ENCODE measurements at regions not wholly inside any gene's neighbourhood (a gene's known extent, or its start where the extent isn't known, plus 50 kb on each side); places are given as distances from the start of the nearest gene placed in this dataset.

DNA sequence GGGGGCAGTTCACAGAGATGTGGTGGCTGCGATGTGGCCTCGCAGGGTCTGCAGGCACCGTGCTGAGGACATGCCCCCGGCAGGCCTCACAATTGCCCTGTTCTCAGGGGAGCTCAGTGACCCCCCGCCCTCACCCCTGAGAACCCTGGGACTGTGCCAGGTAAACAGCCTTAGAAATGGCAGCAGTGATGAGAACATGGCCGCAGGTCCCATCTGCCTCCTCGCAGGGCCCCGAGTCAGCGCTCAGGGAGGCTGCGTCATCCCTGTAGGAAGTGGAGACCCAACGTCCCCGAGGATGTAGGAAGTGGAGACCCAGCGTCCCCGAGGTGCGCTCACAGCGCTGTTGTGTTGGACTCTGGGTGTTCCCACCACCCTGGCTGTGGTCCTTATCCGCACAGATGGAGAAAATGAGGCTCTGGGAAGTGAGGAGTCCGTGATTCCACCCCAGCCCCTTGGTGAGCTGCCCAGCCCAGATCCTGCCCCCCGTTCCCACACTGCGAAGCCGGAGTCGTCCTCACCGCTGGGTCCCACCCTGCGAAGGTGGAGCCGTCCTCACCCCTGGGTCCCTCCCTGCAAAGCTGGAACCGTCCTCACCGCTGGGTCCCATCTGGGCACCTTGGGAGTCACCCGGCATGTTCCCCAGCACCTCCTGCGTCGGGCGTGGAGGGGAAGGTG, 1086.8 kb downstream of the BRD1 start:
- DNase-seq (ENCODE audit: low spot score) (no peak), FAIRE-seq (no peak)

DNA sequence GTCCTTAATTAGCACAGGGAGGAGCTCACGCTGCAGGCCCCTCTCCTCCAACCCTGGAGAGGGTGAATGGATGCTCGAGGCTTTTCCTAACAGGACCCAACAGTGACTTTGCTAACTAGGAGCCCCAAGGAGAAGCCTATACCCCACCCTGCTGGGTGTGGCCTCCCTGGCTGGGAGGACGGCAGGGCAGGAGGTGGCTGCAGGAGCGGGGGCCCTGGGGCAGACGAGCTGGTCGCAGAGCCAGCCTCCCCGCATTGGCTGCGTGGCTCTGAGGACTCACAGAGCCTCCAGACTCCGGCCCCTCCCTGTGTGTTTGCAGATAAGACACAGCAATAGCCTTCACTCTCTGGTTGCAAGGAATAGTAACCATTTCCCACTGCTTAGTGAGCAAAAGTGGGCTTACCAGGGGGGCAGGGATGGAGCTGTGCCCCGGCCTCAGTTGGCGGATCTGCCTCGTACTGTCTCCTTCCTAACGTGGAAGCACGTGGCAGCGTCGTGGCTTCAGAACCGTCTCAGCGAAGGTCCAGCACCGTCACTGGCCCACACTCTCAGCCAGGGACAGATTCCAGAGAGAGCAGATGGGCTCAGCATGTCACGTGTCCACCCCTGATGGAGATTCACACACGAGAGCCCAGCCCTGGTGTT, 1087.5 kb downstream of the BRD1 start:
- DNase-seq (ENCODE audit: low spot score) = no peak

DNA sequence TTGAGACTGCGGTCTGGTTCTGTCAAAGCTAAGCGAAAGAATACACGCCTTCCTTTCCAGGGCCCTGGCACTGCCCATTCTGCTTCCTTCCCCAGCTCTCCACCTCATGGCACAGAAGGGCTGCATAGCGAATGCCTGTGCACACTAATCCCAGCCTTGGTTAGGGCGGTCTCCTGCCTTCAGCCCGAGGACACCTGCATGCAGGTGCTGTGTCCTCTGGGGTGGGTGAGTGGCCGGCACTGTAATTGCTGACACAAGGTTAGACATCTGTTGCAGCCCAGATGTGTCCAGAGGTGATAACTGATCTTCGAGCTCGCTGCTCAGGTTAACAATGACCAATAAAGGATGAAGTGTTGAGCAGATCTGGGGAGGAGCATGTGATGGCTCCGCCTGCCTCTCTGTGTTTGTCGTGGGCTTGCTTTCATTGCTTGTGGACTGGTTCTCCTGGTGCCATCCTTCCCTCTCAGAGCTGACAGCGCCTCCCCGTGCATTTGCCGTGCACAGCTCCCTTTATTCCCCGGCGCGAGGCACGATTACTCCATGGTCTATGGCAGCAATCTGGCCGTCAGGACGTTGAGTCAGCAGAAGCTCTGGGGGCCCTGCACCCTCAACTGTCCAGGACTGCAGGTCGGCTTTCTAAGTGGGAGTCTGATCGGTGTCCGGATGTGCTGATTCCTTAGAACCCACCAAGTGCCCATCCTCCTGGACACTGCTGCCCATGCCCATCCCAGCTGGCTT, 1088.2 kb downstream of the BRD1 start:
- DNase-seq (ENCODE audit: low spot score) (no peak), FAIRE-seq (no peak)

More for the DNA sequence above, 1087.5 kb downstream of the BRD1 start:
- FAIRE-seq = no peak

DNA sequence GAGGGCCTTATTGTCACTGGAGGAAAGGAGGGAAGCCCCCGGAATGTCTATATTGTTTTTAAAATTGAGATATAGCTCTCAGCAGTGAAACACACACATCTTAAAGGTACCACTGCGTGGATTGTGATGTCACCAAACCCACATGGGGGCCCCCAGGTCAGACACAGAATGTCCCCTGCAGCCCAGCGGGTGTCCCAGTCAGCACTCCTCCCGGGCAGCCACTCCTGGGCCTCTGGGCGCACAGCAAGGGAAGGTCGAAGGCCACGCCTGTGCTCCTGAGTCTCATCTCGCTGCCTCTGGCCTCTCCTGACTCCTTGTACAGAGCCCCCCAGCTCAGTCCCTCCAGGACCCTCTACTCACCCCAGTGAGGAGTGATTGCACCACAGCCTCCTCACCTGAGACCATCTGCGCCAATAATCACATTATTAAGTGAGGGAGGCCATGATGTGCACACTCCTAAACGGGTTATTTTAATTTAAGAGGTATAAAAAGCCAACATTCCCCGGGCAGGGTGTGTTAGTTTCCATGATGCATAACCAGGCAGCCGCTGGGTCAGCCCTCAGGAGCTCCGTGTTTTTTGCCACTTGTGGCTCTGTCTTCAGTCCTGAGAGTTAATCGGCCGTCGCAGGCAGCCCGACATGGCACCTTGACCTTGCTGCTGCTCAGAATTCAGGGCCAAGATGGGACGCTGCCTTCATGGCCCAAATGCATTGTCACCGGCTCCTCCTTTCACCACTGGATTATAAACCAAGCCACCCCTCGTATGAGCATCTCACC, 1089.3 kb downstream of the BRD1 start:
- DNase-seq (ENCODE audit: low spot score) (no peak), FAIRE-seq (no peak)

DNA sequence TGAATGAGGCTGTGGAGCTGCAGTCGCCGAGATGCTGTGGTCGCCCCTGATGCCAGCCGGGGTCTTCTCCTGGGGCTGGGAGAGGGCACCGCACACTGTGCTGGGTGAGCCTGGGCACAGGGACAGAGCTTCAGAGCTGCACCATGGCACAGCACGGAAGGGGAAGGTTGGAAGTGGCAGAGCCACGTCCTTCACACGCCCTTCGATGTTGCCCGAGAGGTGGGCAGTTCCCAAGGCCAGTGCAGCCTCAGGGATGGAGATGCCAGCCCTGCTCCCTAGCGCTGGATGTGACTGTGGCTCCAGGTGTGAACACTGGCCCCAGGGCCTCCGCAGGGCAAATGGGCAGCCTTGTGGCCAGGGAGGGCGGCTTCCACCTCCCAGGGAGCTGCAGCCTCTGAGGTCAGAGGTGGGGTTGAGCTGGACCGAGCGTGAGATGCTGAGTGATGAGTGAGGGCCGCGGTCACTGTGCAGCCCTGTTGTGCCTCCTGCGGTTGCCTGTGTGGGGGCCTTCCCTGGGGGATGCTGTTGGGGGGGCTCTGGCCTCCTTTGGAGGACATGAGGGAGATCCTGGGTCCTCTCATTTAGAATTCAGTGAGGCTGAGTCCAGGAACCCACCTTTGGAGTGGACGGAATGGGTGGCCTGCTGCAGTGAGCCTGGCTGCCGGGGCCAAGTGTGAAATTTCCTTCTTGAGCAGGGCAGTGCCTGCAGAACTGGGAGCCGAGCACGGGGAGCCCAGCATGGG, 1090.0 kb downstream of the BRD1 start:
- FAIRE-seq = no peak
- DNase-seq (ENCODE audit: low spot score) = no peak

DNA sequence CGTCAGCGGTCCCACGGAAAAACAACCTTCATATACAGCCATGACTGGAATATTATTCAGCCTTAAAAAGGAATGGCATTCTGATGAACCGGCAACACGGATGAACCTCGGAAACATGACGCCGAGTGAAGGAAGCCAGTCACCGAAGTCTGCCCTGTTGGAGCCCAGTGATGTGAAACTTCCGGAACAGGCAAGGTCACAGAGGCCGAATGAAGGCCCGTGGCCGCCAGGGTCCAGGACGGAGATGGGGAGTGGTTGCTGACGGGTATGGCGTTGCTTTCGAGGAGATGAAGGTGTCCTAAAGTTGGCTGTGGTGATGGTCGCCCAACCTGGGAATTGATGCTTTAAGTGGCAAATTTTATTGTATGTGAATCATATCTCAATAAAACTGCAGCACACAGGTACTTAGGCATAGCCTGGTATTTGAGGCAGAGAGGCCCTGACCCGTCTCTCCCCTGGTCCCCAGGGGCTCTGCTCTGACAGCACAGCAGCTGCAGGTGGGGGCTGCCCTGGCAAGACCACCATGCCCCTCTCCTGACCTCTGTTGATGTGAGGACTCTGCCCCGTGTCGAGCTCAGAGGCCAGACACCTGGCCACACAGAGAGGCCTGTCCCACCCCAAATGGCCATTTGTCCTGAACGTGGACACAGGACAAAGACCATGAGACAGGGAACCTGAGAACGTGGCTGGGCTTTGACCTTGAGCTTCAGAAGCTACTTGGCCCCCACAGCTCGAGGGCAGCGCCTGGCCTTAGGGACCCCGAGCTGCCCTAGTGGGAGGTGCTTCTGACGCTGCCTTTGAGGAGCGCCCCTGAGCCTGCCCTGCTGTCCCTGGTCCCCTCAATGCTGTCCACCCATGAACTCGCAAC, 1090.8 kb downstream of the BRD1 start:
- DNase-seq (ENCODE audit: low spot score) = no peak
- FAIRE-seq = no peak

DNA sequence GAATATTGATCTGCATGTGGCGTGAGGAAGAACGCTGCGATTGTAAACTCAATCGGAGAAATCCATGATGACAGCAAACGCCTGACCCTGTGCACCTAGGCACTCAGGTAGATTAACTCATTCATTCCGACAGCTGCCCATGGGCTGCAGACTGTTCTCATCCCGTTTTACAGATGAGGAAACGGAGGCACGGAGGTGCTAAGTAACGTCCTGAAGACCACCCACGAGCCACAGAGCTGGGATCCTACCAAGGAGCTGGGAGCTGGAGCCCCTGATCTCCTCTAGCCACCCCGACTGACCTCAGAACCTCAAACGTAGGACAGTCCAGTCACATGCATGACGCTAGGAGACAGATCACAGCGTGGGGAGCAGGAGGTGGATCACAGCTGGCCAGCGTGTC, 1092.7 kb downstream of the BRD1 start:
- FAIRE-seq (no peak), DNase-seq (ENCODE audit: low spot score) (no peak)

DNA sequence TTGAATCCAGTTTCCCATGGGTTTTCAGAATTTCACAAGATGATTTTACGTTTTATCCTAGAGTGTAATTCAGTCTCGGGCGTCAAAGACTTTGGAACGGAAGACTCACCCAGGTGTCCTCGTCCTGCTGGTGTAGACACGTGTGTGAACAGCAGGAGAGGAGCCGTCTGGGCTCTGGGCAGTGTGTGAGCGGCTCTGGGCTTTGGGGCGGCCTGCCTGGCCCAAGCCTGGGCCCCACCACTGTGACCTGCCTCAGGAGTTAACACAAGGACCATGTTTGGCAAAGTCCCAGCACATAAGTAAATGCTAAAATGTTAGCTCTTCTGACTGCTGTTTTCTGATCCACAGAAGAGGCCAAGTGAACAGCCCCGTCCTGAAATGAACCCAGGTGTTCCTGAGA, 1093.3 kb downstream of the BRD1 start:
- FAIRE-seq (no peak), DNase-seq (ENCODE audit: low spot score) (no peak)

DNA sequence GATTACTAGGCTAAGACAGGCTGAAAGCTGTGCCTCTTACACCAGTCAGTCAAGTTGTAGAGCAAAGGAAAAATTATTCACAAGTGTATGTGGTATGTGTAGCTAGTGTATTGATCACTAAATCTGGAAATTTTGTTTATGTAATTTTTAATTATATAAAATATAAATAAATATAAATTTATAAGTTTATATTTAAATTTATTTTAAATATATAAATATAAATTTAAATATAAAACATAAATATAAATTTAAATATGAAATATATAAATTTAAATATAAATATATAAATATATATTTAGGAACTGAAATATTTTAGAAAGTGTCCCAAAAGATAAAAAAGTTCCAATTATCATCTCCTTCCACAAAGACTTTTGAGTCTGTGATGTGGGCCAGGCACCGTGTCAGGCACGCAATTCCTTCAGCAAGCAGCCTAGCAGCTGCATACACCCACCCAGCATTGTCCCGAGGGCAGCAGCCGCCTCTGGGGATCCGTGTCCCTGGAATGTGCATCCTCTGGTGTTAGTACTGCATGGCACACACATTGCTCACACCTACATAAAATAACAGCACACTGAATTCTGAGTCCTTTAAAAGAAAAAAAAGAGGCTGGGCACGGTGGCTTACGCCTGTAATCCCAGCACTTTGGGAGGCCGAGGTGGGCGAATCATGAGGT, 1098.0 kb downstream of the BRD1 start:
- no peak for FAIRE-seq

DNA sequence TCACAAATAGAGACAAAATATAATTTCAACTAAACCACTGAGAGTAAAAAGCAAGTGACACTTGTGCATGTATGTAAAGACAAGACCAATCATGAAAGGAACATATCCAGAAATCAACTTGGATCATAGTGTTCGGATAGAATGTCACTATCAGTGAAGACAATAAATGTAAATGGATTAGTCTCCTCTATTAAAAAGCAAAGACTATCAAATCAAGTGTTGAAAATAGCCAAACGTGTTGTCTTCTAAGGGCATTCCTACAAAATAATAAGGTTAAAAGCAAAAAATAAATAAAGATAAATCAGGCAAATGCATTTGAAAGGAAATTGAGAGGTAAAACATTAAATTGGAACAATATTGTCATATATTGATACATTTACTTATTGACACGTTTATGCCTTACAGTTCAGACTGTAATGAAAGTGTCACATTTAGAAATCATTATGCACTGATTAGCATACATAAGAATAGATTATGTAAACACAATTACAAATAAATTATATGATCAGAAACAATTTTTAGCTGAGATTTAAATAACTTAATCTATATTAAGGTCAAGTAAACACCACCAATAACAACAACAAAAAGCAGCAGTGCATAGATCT, 1100.1 kb downstream of the BRD1 start:
- FAIRE-seq (no peak), DNase-seq (ENCODE audit: low spot score) (no peak)

More for the DNA sequence above, 1098.0 kb downstream of the BRD1 start:
- DNase-seq (ENCODE audit: low spot score) = no peak

DNA sequence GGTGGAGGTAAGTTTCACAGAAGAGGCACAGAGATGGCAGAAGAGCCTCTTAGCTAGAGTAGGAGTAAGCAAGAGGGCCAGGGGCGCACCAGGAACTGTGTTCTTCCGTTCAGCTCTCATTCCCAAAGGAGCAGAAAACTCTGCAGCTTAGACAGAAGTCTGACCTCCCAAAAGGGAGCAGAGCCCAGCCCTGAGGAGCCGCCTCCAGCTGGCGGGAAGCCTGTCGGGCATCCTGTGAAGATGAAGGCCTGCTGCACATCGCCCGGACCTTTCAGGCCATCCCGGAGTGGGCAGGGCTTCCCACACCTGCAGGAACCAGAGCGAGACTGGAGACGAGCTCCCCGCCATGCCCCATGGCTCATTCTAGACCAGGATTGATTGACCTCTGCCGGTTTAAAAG, 1102.8 kb downstream of the BRD1 start:
- no peak for DNase-seq (ENCODE audit: low spot score)
- no peak for FAIRE-seq

DNA sequence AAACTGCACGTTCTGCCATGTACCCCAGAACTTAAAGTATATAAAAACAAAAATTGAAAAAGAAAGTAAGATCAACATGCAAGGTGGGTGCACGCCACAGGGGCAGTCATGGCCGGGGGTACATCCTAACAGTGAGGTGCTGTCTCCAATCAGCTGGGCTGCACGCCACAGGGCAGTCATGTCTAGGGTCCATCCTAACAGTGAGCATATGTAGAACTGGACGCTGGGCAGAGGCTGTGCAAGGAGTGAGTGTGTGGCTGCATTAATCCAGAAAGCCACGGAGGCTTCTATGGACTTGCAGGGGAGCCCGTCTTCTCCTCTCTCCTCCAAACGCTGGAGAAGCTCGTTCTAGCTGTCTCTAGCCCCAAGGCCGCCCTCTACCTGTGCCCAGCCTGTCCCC, 1105.0 kb downstream of the BRD1 start:
- FAIRE-seq = no peak

DNA sequence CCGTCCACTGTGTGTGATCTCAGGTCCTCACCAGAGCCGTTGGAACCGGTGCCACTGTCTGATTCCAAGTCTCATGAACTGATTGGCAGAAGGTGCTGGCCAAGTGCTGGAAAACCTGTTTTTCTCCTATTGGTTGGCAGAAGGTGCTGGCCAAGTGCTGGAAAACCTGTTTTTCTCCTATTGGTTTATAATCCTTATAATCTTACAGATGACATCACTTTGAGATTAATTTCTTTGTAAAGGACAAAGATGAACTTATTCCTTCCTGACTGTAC, 1106.3 kb downstream of the BRD1 start:
- FAIRE-seq = no peak
- DNase-seq (ENCODE audit: low spot score) = no peak

More for the DNA sequence above, 1105.0 kb downstream of the BRD1 start:
- DNase-seq (ENCODE audit: low spot score) = no peak

DNA sequence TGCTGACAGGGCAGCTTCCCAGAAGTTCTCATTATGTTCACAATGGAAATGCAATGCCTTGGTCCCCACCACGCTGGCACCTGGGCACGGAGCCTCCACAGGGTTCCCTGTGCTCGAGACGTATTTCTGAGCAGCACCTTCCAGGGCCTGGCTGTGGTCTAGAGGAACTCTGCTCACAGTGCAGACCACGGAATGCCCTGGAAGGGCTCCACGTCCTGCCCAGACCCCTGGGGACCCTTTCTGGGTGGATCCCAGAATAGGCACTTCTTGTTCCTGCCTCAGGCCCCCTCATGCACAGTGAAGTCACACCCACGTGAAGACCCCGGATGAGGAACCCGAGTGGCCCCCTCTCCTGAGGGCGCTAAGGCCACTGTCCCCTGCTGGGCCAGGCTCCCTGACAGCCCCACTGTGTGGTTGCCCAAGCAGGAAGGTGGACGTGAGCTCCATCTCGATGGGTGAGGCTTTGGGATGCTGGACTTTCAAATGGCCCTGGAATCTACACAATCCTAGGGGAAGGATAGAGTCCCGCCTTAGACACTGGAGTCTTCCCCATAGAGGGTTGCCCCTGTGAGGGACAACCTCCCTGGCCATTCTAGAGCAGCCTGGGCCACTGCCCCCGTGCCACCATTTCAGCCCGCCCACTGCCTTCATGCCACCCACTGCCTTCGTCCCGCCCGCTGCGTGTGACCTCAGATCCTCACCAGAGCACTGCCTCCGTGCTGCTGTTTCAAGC, 1106.8 kb downstream of the BRD1 start:
- DNase-seq (ENCODE audit: low spot score) = no peak
- no peak for FAIRE-seq

DNA sequence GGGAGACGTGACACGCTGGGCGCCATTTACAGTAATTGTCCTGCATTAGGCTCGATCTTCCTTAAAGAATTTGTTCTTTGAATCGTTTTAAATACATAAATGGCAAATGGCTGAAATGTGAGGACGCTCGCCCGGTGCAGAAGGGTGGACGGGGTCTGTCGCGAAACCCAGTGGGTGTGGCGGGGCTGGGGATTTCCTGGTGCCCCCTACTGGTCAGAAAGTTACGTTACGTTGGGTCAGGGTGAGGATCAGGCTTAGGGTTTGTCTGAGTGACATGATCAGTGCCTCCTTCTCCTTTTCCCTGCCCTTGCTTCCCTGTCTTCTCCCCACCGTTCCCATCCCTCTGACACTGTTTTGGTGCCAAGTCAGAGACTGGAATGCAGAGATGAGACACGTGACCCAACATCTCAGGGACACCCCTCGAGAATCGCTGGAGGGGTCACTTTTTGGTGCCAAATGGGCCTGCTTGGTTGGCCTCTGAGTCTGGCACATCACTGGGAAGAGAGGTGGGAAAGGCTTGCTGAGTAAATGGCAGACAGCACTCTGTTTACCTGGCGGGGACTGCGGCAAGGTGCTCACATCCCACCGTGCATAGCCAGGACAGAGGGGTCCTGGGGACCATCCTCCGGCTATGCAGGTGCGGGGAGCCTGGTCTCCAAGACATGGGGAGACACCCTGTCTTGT, 1107.6 kb downstream of the BRD1 start:
- DNase-seq (ENCODE audit: low spot score) (no peak), FAIRE-seq (no peak)

DNA sequence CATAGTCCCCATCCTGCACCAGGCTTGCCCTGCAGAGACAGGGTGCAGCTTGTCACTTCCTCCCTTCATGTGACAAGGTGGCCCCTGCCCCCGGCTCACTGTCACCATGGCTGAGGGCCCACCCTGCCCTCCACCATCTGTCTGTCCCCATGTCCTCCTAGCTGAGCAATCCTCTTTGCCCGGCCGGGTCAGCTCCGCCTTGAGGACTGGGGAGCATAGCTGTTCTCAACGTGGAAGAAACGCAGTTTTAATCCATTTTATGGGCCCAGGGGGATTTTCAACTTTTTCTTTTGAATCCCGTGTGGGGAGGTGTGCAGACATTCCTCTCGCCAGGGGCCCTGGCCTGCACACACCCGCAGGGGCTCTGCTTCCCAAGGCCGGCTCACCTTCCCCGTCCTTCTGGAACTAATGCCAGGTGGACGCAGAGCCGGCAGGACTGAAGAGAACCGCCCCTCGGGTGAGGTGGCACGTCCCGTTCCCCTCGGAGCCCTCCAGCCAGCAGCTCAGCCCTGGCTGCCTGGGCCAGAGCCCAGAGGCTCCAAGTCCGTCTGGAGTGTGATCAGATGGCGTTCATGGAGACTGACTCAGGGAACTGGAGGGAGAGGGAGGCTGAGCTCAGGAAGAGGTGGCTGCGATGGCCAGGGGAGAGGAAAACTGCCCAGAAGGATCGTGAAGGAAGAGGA, 1108.7 kb downstream of the BRD1 start:
- FAIRE-seq (no peak), DNase-seq (ENCODE audit: low spot score) (no peak)

Data from RCC 7860 (cell line).